ENCODE measurements at regions not wholly inside any gene's neighbourhood (a gene's known extent, or its start where the extent isn't known, plus 50 kb on each side); places are given as distances from the start of the nearest gene placed in this dataset.
A peak's percentile ranks its signal among the peaks of the same experiment; 100 is the strongest.
"Not testable (repeated sequence)": the region's sequence is repeated elsewhere in the genome, so short reads cannot be mapped to it uniquely, and the experiment has no call there.

DNA sequence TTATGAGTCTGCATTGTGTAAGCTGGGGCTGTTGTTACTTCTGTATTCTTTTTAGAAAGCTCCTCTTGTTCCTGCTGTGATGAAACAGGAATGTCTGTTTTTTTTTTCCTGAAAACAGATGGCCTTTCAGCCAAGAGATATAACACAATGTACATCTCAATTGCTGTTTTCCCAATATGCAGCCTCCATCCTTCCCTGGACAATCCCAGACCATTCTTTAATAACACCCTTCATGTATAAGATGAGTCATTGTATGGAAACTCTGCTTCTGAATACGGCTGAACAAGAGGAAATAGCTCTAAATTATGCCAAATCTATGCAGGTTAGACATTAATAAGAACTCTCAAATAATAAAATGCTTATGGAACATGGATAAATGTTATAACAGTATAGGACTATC lies 60.2 kb upstream of the LRRC4C start:
- no peak for DNase-seq

DNA sequence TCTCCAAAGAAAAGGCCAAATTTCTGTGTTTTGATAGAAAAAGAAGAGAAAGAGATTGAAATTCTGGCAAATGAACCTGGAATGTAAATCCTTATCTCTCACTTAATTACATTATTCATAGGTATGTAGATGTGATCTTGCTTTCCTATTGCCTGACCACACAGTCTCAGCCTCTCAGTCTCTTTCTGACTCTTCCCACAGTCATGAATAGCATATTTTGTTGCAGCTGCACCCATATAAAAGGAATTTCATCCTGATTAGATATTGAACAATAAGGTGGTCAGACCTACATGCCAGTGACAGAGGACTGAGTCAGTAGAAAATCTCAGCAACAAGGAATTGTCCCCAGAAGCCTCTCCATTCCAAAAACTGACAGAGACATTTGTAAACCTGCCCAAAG lies 62.9 kb upstream of the LRRC4C start:
- no peak for DNase-seq

DNA sequence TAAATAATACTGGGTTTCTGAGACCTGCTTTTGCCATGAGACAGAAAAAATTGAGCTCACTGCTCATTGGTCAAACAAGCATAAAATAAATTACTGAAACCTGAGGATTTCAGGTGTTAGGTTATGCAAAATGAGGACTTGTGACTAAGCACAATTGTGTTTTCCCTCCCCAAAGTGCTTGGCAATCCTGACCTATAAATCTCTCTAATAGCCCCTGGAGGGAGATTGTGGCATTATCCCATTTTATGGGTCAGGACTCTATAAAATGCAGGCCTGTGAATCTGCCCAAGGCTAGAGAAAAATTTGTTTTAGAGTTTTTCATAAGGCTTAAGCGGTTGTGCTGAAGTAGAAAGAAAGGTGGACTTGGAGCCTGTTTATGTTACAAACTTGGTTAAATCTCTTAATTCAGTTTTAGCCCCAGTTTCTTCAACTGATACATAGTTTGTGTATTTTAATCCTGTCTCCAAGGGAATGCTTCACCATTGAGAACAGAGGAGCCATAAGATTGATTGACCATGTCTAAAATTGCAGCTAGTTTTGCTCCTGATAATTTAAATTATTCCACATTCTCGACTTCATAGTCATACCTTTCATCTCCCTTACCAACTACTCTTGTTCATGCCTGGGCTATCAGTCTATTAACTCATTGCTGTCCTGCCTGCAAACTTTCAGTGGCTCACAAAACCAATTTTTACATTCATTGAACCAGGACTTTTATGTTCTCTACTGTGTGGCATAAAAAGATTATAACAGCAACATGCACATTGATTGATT lies 63.6 kb upstream of the LRRC4C start:
- no peak for DNase-seq

DNA sequence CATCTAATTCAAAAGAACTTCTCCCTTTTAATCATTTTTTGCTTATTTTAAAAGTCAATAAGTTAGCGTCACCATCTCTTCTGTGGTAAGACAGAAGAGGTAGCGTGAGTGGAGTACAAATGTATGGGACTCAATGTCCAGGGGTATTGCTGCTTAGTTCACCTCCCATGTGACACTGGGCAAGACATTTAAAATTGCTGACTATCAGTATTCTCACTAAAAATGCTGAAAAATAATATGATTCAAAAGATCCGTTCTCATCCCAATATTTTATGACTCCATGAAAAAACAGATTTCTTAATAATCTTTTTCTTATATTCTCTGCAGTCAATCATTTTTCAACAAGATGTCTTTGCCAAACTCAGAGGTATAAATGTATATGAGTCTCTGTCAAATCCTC lies 68.1 kb upstream of the LRRC4C start:
- DNase-seq = no peak

DNA sequence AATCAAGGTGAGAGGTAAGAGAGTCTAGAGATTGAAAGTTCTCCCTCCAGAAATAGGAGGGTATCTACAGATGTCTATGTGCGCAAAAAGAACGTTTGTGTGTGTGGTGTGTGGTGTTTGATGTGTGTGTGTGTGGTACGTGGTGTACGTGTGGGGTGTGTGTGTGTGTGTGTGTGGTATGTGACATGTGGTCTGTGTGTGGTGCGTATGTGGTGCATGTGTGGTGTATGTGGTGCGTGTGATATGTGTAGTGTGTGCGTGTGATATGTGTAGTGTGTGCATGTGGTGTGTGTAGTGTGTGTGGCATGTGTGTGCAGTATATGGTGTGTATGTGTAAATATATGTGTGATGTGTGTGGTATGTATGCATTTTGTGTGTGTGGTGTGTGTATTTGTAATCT lies 73.0 kb upstream of the LRRC4C start:
- DNase-seq = no peak

DNA sequence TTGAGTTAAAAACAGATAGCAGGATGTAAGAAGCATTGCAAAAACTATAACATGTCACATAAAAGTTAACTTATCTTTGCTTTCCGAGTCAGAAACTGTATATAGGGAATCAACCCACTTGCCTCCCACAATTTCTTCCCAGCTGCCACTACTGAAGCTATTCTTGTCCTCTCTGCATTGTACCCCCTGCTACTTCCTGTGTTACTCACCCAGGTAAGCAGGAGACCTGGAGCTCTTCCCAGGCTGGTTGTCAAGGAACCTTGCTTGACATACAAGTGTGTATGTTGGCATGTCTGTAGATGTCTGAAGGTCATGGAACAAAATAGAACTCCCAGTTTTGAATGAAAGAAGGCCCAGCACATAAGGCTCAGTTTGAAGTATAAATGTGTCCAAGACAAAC lies 74.3 kb upstream of the LRRC4C start:
- no peak for DNase-seq

DNA sequence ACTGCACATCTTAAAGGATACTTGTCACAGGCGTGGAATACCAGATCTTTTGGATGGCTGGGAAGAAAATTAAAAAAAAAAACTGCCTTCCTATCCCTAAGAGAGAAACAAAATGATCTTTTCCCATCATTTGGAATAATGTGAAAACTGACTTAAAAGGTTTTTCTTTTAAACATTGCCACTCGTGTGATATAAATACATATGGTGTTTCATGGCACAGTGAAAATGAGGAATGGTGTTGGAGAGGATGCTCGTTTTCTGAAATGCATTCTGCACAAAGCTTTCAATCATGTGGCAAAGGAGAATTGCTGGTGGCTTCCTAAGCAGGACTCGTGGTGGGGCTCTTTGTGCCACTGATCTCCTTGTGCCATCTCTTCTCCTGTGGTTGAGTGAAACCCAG lies 74.9 kb upstream of the LRRC4C start:
- DNase-seq = no peak

DNA sequence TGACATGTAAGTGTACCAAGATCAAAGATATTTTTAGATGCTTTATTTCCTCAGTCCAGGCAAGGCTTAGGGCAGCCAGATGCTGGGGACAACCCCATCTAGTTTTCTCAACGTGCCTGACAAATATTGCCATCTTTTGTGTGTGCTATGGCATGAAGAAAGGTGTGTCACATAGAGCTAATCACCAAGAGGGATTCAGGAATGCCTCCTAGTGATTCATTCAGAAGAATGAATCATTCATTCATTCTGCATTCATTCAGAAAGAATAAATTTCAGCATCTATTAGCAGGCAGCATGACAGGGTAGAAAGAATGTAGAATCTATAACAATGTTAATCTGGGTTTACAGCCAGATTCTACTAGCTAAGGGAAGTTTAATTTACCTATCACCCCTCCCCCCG lies 75.4 kb upstream of the LRRC4C start:
- no peak for DNase-seq

DNA sequence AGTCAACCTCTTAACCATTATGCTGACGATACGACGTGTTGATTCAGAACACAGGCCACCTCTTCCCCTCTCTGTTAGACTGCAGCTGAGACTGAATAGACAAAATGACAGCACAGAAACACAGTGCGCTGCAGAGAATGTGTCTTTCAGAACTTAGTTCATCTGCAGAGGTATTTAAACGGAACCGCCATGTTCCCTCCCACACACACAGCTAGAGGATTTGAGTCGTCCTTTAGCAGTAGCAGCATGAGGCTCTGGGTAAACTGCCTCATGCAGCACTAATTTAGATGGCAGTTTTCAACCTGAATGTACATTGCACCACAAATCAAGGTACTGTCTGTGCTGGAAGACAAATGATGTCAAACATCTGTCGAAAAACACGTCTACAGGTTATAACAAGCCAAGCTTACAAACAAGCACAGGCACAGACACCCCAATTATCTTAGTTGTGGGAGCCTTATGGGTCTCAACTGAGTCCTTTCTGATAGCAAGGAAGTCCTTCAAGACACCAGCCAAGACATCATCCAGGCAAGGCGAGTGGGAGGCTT lies 76.6 kb upstream of the LRRC4C start:
- DNase-seq = no peak

DNA sequence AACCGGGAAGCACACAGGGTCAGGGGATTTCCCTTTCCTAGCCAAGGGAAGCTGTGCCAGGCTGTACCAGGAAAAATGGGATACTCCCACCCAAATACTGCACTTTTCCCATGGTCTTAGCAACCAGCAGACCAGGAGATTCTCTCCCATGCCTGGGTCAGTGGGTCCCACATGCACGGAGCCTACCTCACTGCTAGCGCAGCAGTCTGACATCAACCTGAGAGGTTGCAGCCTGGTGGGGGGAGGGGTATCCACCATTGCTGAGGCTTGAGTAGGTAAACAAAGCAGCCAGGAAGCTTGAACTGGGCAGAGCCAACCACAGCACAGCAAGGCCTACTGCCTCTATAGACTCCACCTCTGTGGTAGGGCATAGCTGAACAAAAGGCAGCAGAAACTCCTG lies 85.5 kb upstream of the LRRC4C start:
- DNase-seq = not testable (repeated sequence)

DNA sequence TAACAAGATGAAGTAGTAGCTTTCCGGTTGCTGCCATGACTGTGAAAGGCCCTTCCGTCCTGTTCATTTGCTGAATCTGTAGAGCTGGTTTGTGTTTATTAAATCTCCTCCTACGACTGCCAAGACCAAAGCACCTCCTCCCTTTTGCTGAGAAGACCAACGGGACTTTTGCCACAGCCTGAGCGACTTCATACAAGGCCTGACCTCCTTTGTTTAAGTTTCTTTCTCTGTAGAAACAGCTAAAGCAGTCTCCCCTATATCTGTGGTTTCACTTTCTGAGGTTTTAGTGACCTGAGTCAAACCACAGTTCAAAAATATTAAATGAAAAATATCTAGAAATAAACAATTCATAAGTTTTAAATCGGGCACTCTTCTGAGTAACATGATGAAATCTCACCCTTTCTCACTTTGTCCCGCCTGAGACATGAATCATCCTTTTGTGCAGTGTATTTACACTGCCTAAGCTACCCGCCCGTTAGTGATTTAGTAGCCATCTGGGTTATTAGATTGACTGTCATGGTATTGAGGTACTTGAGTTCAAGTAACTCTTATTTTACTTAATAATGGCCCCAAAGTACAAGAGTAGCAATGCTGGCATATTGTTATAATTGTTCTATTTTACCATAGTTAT lies 119.1 kb upstream of the LRRC4C start:
- DNase-seq = no peak

DNA sequence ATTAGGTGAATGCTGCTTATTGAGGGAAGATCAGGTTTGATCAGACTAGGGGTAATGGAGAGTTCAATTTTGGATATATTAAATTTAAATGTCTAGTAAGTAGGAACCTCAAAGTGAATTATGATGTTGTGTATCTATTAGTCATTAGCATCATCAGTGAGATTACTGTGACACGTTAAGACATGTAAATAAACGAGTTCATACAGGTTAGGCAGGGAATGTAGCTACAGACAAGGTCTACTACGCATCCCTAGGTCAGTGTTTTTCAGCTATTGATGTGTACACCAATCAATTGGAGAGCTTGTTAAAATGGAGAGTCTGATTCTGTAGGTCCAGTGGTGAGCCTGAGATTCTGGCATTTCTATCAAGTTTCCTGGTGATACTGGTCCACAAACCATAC lies 120.1 kb upstream of the LRRC4C start:
- DNase-seq = no peak

DNA sequence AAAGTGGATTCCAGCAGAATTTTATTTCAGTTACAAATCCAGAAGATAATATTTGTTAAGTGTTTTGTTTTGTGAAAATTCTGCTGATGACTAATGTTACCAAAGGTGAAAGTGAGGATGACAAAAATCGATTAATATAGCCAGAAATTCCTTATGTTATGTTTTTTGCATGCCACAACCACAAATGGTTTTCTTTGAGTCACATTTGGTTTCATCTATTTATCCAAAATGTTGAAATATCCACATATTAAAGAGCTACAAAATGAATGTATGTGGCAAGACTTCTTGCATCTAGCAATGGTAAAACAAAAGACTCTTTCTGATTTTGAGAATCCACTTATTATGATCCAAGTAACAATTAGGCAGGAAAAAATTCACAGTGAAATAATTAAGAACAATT lies 150.1 kb upstream of the LRRC4C start:
- DNase-seq = no peak

DNA sequence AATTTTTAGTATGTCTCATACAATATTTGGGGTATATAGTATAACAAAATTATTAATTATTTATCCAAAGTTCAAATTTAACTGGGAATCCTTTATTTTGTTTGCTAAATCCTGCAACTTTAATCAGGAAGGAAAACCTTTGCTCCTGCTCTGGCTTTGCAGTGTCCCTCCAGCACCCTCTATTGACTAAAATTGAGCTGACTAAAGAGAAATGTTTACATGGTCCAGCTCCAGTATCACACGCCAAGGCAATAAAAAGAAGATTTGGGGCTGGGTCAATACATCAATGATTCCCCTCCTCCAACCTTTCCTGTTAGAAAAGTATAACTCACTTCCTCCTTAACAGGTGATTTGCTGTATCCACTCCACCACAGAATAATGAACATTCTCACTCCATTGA lies 153.0 kb upstream of the LRRC4C start:
- no peak for DNase-seq

DNA sequence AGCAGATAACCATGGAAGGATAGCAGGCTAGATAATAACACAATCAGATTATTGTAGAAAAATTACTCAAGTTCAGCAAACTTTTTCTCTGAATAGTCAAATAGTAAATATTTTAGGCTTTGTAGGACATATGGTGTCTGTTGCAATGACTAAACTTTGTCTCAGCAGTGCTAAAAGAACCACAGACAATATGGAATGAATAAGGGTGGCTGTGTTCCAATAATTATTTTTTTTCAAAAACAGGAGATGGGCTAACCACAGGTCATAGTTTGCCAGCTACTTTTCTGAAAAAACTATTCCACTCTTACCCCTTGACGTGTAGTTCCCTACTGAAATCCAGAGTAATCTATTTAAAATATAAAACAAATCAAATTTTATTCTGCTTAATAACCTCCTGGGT lies 153.9 kb upstream of the LRRC4C start:
- DNase-seq = no peak

DNA sequence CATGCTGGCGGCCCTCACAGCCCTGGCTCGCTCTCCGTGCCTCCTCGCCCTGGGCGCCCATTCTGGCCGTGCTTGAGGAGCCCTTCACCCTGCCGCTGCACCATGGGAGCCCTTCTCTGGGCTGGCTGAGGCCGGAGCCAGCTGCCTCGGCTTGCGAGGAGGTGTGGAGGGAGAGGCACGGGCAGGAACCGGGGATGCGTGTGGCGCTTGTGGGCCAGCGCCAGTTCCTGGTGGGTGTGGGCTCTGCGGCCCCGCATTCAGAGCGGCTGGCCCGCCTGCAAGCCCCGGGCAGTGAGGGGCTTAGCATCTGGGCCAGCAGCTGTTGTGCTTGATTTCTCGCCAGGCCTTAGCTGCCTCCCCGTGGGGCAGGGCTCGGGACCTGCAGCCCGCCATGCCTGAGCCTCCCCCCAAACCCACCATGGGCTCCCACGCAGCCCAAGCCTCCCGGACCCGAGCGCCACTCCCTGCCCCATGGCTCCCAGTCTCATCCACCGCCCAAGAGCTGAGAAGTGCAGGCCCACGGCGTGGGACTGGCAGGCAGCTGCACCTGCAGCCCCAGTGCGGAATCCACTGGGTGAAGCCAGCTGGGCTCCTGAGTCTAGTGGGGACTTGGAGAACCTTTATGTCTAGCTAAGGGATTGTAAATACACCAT lies 163.4 kb upstream of the LRRC4C start:
- DNase-seq = no peak

DNA sequence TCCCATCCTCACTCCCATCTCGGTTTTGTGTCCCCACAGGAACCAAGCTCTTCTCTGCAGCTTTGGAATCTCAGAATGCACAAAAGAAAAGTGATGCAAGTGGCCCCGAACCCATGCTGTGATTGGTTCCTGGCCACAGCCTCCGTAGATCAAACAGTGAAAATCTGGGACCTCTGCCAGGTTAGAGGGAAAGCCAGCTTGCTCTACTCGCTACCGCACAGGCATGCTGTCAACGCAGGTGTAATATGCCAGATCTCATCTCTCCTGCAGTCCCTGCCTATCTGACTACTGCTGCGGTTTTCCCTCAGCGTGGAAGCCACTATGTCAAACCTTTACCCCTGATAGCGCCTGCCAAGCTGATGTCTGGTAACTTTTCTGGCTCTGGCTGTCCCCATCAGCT lies 200.5 kb upstream of the LRRC4C start:
- DNase-seq = peak; percentile 58

DNA sequence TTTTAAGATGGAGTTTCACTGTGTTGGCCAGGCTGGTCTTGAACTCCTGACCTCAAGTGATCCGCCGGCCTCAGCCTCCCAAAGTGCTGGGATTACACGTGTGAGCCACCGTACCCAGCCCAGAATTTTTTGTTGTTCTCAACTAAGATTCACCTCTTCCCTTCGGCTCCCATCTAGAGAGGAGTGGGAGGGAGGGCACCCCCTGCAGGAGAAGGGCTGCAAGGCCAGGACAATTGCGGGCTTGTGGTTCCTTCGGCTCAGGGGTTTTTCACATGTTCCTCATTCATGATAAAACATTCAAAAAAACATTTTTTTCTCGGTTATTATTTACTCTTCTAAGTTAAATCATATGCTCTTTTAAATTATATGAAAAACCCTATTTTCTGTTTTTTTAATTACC lies 201.1 kb upstream of the LRRC4C start:
- no peak for DNase-seq

DNA sequence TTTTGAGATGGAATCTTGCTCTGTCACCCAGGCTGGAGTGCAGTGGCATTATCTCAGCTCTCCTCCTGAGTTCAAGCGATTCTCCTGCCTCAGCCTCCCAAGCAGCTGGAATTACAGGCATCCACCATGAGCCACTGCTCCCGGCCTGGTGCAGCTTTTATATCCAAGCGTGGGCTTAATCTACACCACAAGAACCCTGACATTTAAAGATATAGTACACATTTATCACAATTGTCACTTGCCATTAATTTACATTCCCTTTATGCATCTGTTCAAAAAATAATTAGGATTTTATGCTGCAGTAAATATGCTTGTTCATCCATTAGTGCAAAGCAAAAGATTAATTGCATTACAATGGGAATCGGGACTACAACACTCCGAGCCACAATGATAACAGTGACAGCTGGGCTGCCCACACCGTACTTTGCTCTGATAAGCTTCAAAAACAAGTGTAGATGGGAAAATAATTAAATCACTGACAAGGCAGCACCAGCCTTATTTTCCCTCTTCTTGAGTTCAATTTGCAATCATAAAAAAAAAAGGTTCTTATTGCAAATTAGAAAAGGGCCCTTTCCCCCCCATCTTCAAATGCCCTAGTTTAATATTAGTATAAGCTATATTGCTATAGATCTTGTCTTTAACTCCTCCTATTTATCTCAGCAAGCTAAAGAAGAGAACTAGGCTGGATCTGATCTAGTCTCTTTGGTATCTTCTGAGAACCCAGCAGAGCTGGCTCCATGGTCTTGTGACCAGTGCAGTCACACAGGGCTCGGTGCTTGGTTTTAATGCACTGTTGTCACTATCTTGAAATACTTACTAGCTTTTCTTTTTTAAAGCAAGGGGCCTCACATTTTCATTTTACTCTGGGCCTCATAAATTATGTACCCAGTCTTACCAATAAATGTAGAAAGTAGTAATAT lies 206.2 kb upstream of the LRRC4C start:
- DNase-seq = no peak

DNA sequence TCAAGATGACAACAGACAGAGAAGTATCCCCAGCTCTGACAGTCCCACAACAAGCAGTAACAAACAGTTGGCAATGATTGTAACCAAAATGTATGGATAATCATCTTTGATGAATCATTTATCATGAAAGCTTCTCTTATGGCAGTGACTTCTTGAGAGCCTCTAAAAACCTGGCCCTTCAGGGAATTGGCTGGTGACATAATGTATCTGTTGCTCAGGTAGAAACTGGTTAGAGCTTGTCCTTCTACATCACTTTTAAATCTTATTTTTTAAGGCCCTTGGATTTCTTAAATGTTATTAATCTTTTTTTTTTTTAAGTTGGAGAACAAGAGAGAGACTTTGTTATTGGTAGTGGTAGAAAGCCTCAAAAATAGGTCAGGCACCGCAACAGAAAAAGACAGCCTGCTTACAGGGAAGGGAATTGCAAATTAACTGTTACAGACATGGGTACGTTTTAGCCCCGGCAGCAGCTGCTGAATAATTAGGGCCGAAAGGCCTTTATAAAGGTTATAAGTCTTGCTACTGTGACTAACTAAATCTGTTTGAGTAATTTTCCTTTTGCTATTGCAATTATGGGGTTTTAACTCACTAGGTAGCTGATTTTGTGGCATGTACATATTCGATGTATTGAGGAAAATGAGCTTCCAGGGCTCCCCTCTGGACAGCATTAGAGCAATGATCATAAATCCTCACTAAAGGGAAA lies 207.7 kb upstream of the LRRC4C start:
- no peak for DNase-seq

DNA sequence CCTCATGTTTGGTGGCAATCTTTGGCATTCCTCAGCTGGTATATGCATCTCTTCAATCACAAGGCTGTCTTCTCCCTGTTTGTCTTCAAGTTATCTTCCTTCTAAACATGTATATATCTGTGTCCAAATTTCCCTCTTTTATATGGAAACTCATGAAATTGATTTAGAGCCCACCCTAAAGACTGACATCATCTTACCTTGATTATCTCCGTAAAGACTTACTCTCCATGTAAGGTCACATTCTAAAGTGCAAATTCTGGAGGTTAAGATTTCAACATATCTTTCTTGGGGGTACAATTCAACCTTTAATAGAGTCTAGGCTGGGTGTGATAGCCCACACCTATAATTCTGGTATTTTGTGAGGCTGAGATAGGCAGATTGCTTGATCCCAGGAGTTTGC lies 215.8 kb upstream of the LRRC4C start:
- no peak for DNase-seq

DNA sequence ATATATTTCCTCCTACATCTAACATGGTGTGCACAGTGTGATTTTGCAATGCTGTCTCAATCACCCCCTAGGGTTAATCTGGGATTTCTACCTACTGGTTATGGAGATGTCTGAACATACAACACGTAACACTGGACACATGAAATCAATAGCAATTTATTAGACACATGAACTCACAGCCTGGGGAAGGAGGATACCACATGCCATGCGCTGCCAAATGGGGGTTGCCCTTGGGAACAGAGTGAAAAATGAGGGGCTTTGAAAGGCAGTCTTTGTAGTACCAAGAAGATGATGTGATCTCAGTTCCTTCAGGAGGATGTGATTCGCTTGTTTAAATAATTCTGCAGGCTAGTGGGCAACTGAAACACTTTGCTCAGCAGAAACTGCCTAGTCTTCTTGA lies 253.6 kb upstream of the LRRC4C start:
- no peak for DNase-seq

Measured in DMS153 (cell line).